ENCODE measurements at regions not wholly inside any gene's neighbourhood (a gene's known extent, or its start where the extent isn't known, plus 50 kb on each side); places are given as distances from the start of the nearest gene placed in this dataset.
"Not testable (repeated sequence)": the region's sequence is repeated elsewhere in the genome, so short reads cannot be mapped to it uniquely, and the experiment has no call there.

- no peaks in the 10 kb centered on the region for H3K4me1 ChIP-seq (ENCODE audit: control insufficient read depth, insufficient read depth, low read length)
- H3K9me3 ChIP-seq (replicated peaks; ENCODE audit: low read length): no peaks in the 10 kb centered on the region
- no peaks in the 10 kb centered on the region for H3K27me3 ChIP-seq (ENCODE audit: control insufficient read depth, insufficient read depth, low read length)
- H3K4me3 ChIP-seq (ENCODE audit: low read length): no peak overlapping the region
- H3K4me2 ChIP-seq (ENCODE audit: low read length): no peak overlapping the region
- no peak overlapping the region for H3K9ac ChIP-seq (ENCODE audit: low read depth, low read length)
- no peaks in the 10 kb centered on the region for H3K36me3 ChIP-seq (ENCODE audit: insufficient read depth, low read length)
Observed at GRCh38 chr12:13328535-13328934, 132.0 kb downstream of the EMP1 start.

GRCh38 chr12:13326076-13326475 is 129.6 kb downstream of the EMP1 start:
- H3K27me3 ChIP-seq (ENCODE audit: control insufficient read depth, insufficient read depth, low read length): no peaks in the 10 kb centered on the region

GRCh38 chr12:13325037-13325436 is 128.5 kb downstream of the EMP1 start:
- H3K4me2 ChIP-seq (ENCODE audit: low read length); H3K27me3 ChIP-seq (ENCODE audit: control insufficient read depth, insufficient read depth, low read length); H3K9me3 ChIP-seq (replicated peaks; ENCODE audit: low read length); H3K36me3 ChIP-seq (ENCODE audit: insufficient read depth, low read length); H3K9ac ChIP-seq (ENCODE audit: low read depth, low read length); H3K4me3 ChIP-seq (ENCODE audit: low read length); H3K4me1 ChIP-seq (ENCODE audit: control insufficient read depth, insufficient read depth, low read length): not testable (repeated sequence)

More at GRCh38 chr12:13326076-13326475, 129.6 kb downstream of the EMP1 start:
- Histone ChIP-seq H3K36me3 (ENCODE audit: insufficient read depth, low read length) (no peaks in the 10 kb centered on the region), H3K4me2 (ENCODE audit: low read length) (no peak overlapping the region), H3K4me3 (ENCODE audit: low read length) (no peak overlapping the region), H3K9ac (ENCODE audit: low read depth, low read length) (no peak overlapping the region), H3K9me3 (replicated peaks; ENCODE audit: low read length) (no peaks in the 10 kb centered on the region), H3K4me1 (ENCODE audit: control insufficient read depth, insufficient read depth, low read length) (no peaks in the 10 kb centered on the region)

- no peaks in the 10 kb centered on the region for H3K36me3 ChIP-seq (ENCODE audit: insufficient read depth, low read length)
- H3K4me2 ChIP-seq (ENCODE audit: low read length): no peak overlapping the region
- no peak overlapping the region for H3K9ac ChIP-seq (ENCODE audit: low read depth, low read length)
- no peaks in the 10 kb centered on the region for H3K9me3 ChIP-seq (replicated peaks; ENCODE audit: low read length)
- H3K27me3 ChIP-seq (ENCODE audit: control insufficient read depth, insufficient read depth, low read length): peaks cover 2% of the 10 kb centered on the region
- no peak overlapping the region for H3K4me3 ChIP-seq (ENCODE audit: low read length)
- H3K4me1 ChIP-seq (ENCODE audit: control insufficient read depth, insufficient read depth, low read length): no peaks in the 10 kb centered on the region
Observed at GRCh38 chr12:13318231-13319015, 121.9 kb downstream of the EMP1 start.

GRCh38 chr12:13316587-13317246 is 120.2 kb downstream of the EMP1 start:
- Histone ChIP-seq H3K27me3 (ENCODE audit: control insufficient read depth, insufficient read depth, low read length) (peaks cover 2% of the 10 kb centered on the region), H3K9me3 (replicated peaks; ENCODE audit: low read length) (no peaks in the 10 kb centered on the region), H3K4me1 (ENCODE audit: control insufficient read depth, insufficient read depth, low read length) (no peaks in the 10 kb centered on the region), H3K4me2 (ENCODE audit: low read length) (no peak overlapping the region), H3K4me3 (ENCODE audit: low read length) (no peak overlapping the region), H3K36me3 (ENCODE audit: insufficient read depth, low read length) (no peaks in the 10 kb centered on the region), H3K9ac (ENCODE audit: low read depth, low read length) (no peak overlapping the region)

GRCh38 chr12:13313886-13314285 is 117.4 kb downstream of the EMP1 start:
- Histone ChIP-seq H3K4me1 (ENCODE audit: control insufficient read depth, insufficient read depth, low read length) (no peaks in the 10 kb centered on the region), H3K4me2 (ENCODE audit: low read length) (no peak overlapping the region)

GRCh38 chr12:13311551-13311950 is 115.0 kb downstream of the EMP1 start:
- Histone ChIP-seq H3K4me1 (ENCODE audit: control insufficient read depth, insufficient read depth, low read length) (no peaks in the 10 kb centered on the region), H3K9me3 (replicated peaks; ENCODE audit: low read length) (no peaks in the 10 kb centered on the region), H3K9ac (ENCODE audit: low read depth, low read length) (no peak overlapping the region), H3K36me3 (ENCODE audit: insufficient read depth, low read length) (no peaks in the 10 kb centered on the region), H3K27me3 (ENCODE audit: control insufficient read depth, insufficient read depth, low read length) (no peaks in the 10 kb centered on the region), H3K4me3 (ENCODE audit: low read length) (no peak overlapping the region), H3K4me2 (ENCODE audit: low read length) (no peak overlapping the region)

More at GRCh38 chr12:13313886-13314285, 117.4 kb downstream of the EMP1 start:
- H3K4me3 ChIP-seq (ENCODE audit: low read length): no peak overlapping the region
- no peaks in the 10 kb centered on the region for H3K36me3 ChIP-seq (ENCODE audit: insufficient read depth, low read length)
- H3K27me3 ChIP-seq (ENCODE audit: control insufficient read depth, insufficient read depth, low read length): no peaks in the 10 kb centered on the region
- H3K9ac ChIP-seq (ENCODE audit: low read depth, low read length): no peak overlapping the region
- no peaks in the 10 kb centered on the region for H3K9me3 ChIP-seq (replicated peaks; ENCODE audit: low read length)

GRCh38 chr12:13307143-13307816 is 110.8 kb downstream of the EMP1 start:
- no peaks in the 10 kb centered on the region for H3K4me1 ChIP-seq (ENCODE audit: control insufficient read depth, insufficient read depth, low read length)

GRCh38 chr12:13304924-13305323 is 108.4 kb downstream of the EMP1 start:
- Histone ChIP-seq H3K9ac (ENCODE audit: low read depth, low read length) (no peak overlapping the region), H3K36me3 (ENCODE audit: insufficient read depth, low read length) (no peaks in the 10 kb centered on the region), H3K9me3 (replicated peaks; ENCODE audit: low read length) (no peaks in the 10 kb centered on the region), H3K27me3 (ENCODE audit: control insufficient read depth, insufficient read depth, low read length) (peaks cover 12% of the 10 kb centered on the region), H3K4me2 (ENCODE audit: low read length) (no peak overlapping the region), H3K4me3 (ENCODE audit: low read length) (no peak overlapping the region), H3K4me1 (ENCODE audit: control insufficient read depth, insufficient read depth, low read length) (no peaks in the 10 kb centered on the region)

More at GRCh38 chr12:13307143-13307816, 110.8 kb downstream of the EMP1 start:
- H3K4me3 ChIP-seq (ENCODE audit: low read length): no peak overlapping the region
- H3K27me3 ChIP-seq (ENCODE audit: control insufficient read depth, insufficient read depth, low read length): peaks cover 9% of the 10 kb centered on the region
- no peaks in the 10 kb centered on the region for H3K9me3 ChIP-seq (replicated peaks; ENCODE audit: low read length)
- no peaks in the 10 kb centered on the region for H3K36me3 ChIP-seq (ENCODE audit: insufficient read depth, low read length)
- H3K4me2 ChIP-seq (ENCODE audit: low read length): no peak overlapping the region
- no peak overlapping the region for H3K9ac ChIP-seq (ENCODE audit: low read depth, low read length)

GRCh38 chr12:13299457-13299856 is 102.9 kb downstream of the EMP1 start:
- no peaks in the 10 kb centered on the region for H3K9me3 ChIP-seq (replicated peaks; ENCODE audit: low read length)
- no peaks in the 10 kb centered on the region for H3K36me3 ChIP-seq (ENCODE audit: insufficient read depth, low read length)
- H3K4me1 ChIP-seq (ENCODE audit: control insufficient read depth, insufficient read depth, low read length): no peaks in the 10 kb centered on the region
- no peak overlapping the region for H3K4me2 ChIP-seq (ENCODE audit: low read length)
- H3K4me3 ChIP-seq (ENCODE audit: low read length): no peak overlapping the region
- H3K27me3 ChIP-seq (ENCODE audit: control insufficient read depth, insufficient read depth, low read length): peaks cover 11% of the 10 kb centered on the region
- no peak overlapping the region for H3K9ac ChIP-seq (ENCODE audit: low read depth, low read length)

GRCh38 chr12:13293096-13293495 is 96.6 kb downstream of the EMP1 start:
- Histone ChIP-seq H3K9me3 (replicated peaks; ENCODE audit: low read length) (no peaks in the 10 kb centered on the region), H3K36me3 (ENCODE audit: insufficient read depth, low read length) (no peaks in the 10 kb centered on the region), H3K4me3 (ENCODE audit: low read length) (no peak overlapping the region), H3K9ac (ENCODE audit: low read depth, low read length) (no peak overlapping the region), H3K27me3 (ENCODE audit: control insufficient read depth, insufficient read depth, low read length) (peaks cover 6% of the 10 kb centered on the region), H3K4me1 (ENCODE audit: control insufficient read depth, insufficient read depth, low read length) (peaks cover 6% of the 10 kb centered on the region), H3K4me2 (ENCODE audit: low read length) (no peak overlapping the region)
